Astrocyte of the cerebellum (primary cell): ENCODE measurements at regions not wholly inside any gene's neighbourhood (a gene's known extent, or its start where the extent isn't known, plus 50 kb on each side); places are given as distances from the start of the nearest gene placed in this dataset.

ENCODE experiments used
- DNase-seq: peaks from one replicate; pipeline ENCODE4 v3.0.0-alpha.2; 2011; ENCODE audit warnings: low read depth
- H3K4me3 ChIP-seq: 2 replicates; pipeline ENCODE4 v1.5.1; 2011; ENCODE audit warnings: mild to moderate bottlenecking, low read depth, low read length, moderate library complexity
- CTCF ChIP-seq: IDR thresholded peaks from 2 replicates; pipeline ENCODE4 v1.5.1; 2012; ENCODE audit warnings: low read length, low read depth, moderate library complexity, mild to moderate bottlenecking; ENCODE audit errors: missing control alignments
- in situ Hi-C: cut with HindIII; loops from 2 replicates; pipeline ENCODE4 v1.10.0; 2017; ENCODE audit warnings: low sequenced_read_pairs

GRCh38 chr22:27462190-27462589 is 339.4 kb downstream of the MN1 start:
- no peak overlapping the region for H3K4me3 ChIP-seq
- no peak for DNase-seq
- TF ChIP-seq CTCF: no peak
- in situ Hi-C loops: loop anchor here (25.0 kb wide), 1 partner anchor 775 kb away; no protein-coding TSS in a partner anchor

GRCh38 chr22:27463121-27463660 is 338.4 kb downstream of the MN1 start:
- no peak for TF ChIP-seq CTCF
- no peak overlapping the region for H3K4me3 ChIP-seq
- DNase-seq: no peak
- in situ Hi-C loops: loop anchor here (25.0 kb wide), 1 partner anchor 776 kb away; no protein-coding TSS in a partner anchor

GRCh38 chr22:27466229-27466628 is 335.3 kb downstream of the MN1 start:
- no peak for TF ChIP-seq CTCF
- no peak for DNase-seq
- in situ Hi-C loops: loop anchor here (5.0 to 25.0 kb wide), 2 partner anchors 49 to 779 kb away; no protein-coding TSS in a partner anchor
- no peak overlapping the region for H3K4me3 ChIP-seq

- no peak for TF ChIP-seq CTCF
- DNase-seq: no peak
- in situ Hi-C loops: loop anchor here (5.0 to 25.0 kb wide), 2 partner anchors 50 to 780 kb away; no protein-coding TSS in a partner anchor
- no peak overlapping the region for H3K4me3 ChIP-seq
These were observed 334.6 kb downstream of the MN1 start for GRCh38 chr22:27466778-27467438.

- DNase-seq: no peak
- no peak overlapping the region for H3K4me3 ChIP-seq
- in situ Hi-C loops: loop anchor here (5.0 to 25.0 kb wide), 2 partner anchors 50 to 780 kb away; no protein-coding TSS in a partner anchor
- no peak for TF ChIP-seq CTCF
These were observed 333.8 kb downstream of the MN1 start for GRCh38 chr22:27467711-27468110.

GRCh38 chr22:27468712-27469111 is 332.8 kb downstream of the MN1 start:
- no peak for TF ChIP-seq CTCF
- in situ Hi-C loops: loop anchor here (5.0 to 25.0 kb wide), 2 partner anchors 51 to 781 kb away; no protein-coding TSS in a partner anchor
- DNase-seq: no peak
- H3K4me3 ChIP-seq: no peak overlapping the region
